ENCODE measurements at regions not wholly inside any gene's neighbourhood (a gene's known extent, or its start where the extent isn't known, plus 50 kb on each side); places are given as distances from the start of the nearest gene placed in this dataset.

- no peak for TF ChIP-seq CTCF (IDR thresholded peaks at IDR 0.05; ENCODE audit: insufficient read depth, low read length, poor library complexity, severe bottlenecking)
- no peak for TF ChIP-seq EZH2phosphoT487 (conservative IDR thresholded peaks at IDR 0.05; ENCODE audit: low read length)
These were observed 1086.1 kb upstream of the MIR17HG start for GRCh38 chr13:90261343-90261742.
